OCI-LY3 (cell line): ENCODE measurements at regions not wholly inside any gene's neighbourhood (a gene's known extent, or its start where the extent isn't known, plus 50 kb on each side); places are given as distances from the start of the nearest gene placed in this dataset.

Experiments used
- H2AFZ ChIP-seq: fragments of 200-600, 300-600 bp; shearing (Covaris generic); 2 replicates; pipeline ENCODE4 v1.6.0; 2014; ENCODE audit warnings: antibody characterized with exemption, low read depth, low read length
- H3K27ac ChIP-seq: fragments of 200-600, 300-600 bp; sonication (generic); 2 replicates; pipeline ENCODE4 v1.5.1; 2014; ENCODE audit warnings: mild to moderate bottlenecking, low read length, moderate library complexity, mixed read lengths
- H3K27me3 ChIP-seq: fragments of 200-600, 300-600 bp; sonication (generic); 2 replicates; pipeline ENCODE4 v1.6.1; 2014; ENCODE audit warnings: low read depth, low read length, mixed read lengths
- H3K36me3 ChIP-seq: fragments of 200-600, 300-600 bp; sonication (generic); replicated peaks from 2 replicates; pipeline ENCODE3; 2014; ENCODE audit warnings: low read depth, low read length, mixed read lengths
- H3K4me1 ChIP-seq: fragments of 300-600, 200-600 bp; sonication (generic); 2 replicates; pipeline ENCODE4 v1.6.1; 2014; ENCODE audit warnings: low read length, mixed read lengths
- H3K4me2 ChIP-seq: fragments of 200-600, 300-600 bp; sonication (generic); 2 replicates; pipeline ENCODE4 v1.6.1; 2014; ENCODE audit warnings: low read length, mixed read lengths
- H3K4me3 ChIP-seq: fragments of 300-600, 200-600 bp; sonication (generic); 2 replicates; pipeline ENCODE4 v1.5.1; 2014; ENCODE audit warnings: antibody characterized with exemption, mild to moderate bottlenecking, low read length, moderate library complexity
- H3K79me2 ChIP-seq: fragments of 300-600, 200-600 bp; shearing (Covaris generic); 2 replicates; pipeline ENCODE4 v1.6.1; 2014; ENCODE audit warnings: mild to moderate bottlenecking, low read length, mixed read lengths
- H3K9ac ChIP-seq: fragments of 300-600, 200-600 bp; shearing (Covaris generic); 2 replicates; pipeline ENCODE4 v1.6.0; 2014; ENCODE audit warnings: mild to moderate bottlenecking, low read length, moderate library complexity
- H3K9me3 ChIP-seq: fragments of 200-600, 300-600 bp; shearing (Covaris generic); 2 replicates; pipeline ENCODE4 v1.6.1; 2014; ENCODE audit warnings: low read length, mixed read lengths; ENCODE audit not compliant: insufficient read depth
- H4K20me1 ChIP-seq: fragments of 200-600, 300-600 bp; sonication (generic); 2 replicates; pipeline ENCODE4 v1.6.1; 2016; ENCODE audit warnings: low read length, mixed read lengths; ENCODE audit not compliant: insufficient read depth
- CTCF ChIP-seq: fragments of 200-600, 300-600 bp; sonication (generic); IDR thresholded peaks from 2 replicates; pipeline ENCODE4 v1.5.1; 2014; ENCODE audit warnings: antibody characterized with exemption, low read length, low read depth
- EZH2phosphoT487 ChIP-seq: fragments of 200-600 bp; shearing (Covaris generic); IDR thresholded peaks from 2 replicates; pipeline ENCODE4 v1.6.1; 2018; ENCODE audit warnings: antibody characterized with exemption, mixed run types, low read depth

GRCh38 chr3:147680837-147681483 lies 271.8 kb downstream of the ZIC1 start:
- Histone ChIP-seq H3K4me2 (no peak overlapping the region), H3K4me1 (no peaks in the 10 kb centered on the region), H3K27me3 (no peaks in the 10 kb centered on the region), H4K20me1 (no peaks in the 10 kb centered on the region), H2AFZ (no peak overlapping the region), H3K9me3 (no peaks in the 10 kb centered on the region), H3K4me3 (no peak overlapping the region), H3K27ac (no peak overlapping the region), H3K9ac (no peak overlapping the region), H3K79me2 (no peaks in the 10 kb centered on the region), H3K36me3 (no peaks in the 10 kb centered on the region)
- TF ChIP-seq EZH2phosphoT487, result no peak
- no peak for TF ChIP-seq CTCF

- Histone ChIP-seq H3K9ac (no peak overlapping the region), H3K27me3 (no peaks in the 10 kb centered on the region), H3K27ac (no peak overlapping the region), H2AFZ (no peak overlapping the region), H3K4me2 (no peak overlapping the region), H3K36me3 (no peaks in the 10 kb centered on the region), H3K4me1 (0 out of 2 replicates have a peak, but pooled peaks cover 3% of the 10 kb centered on the region), H3K4me3 (no peak overlapping the region), H3K9me3 (no peaks in the 10 kb centered on the region), H3K79me2 (no peaks in the 10 kb centered on the region), H4K20me1 (no peaks in the 10 kb centered on the region)
- TF ChIP-seq EZH2phosphoT487 (no peak), CTCF (peak; percentile 19; the same call in 1 of the 2 replicates)
Measured at GRCh38 chr3:147688868-147689267, 279.7 kb downstream of the ZIC1 start.

- no peaks in the 10 kb centered on the region for H3K79me2 ChIP-seq
- no peaks in the 10 kb centered on the region for H3K36me3 ChIP-seq
- H3K4me3 ChIP-seq, result no peak overlapping the region
- no peaks in the 10 kb centered on the region for H4K20me1 ChIP-seq
- H2AFZ ChIP-seq, result no peak overlapping the region
- no peaks in the 10 kb centered on the region for H3K27me3 ChIP-seq
- H3K9ac ChIP-seq, result no peak overlapping the region
- no peak overlapping the region for H3K4me2 ChIP-seq
- TF ChIP-seq EZH2phosphoT487 (no peak), CTCF (no peak)
- no peaks in the 10 kb centered on the region for H3K4me1 ChIP-seq
- no peaks in the 10 kb centered on the region for H3K9me3 ChIP-seq
- H3K27ac ChIP-seq, result no peak overlapping the region
Measured at GRCh38 chr3:147699175-147699838, 290.1 kb downstream of the ZIC1 start.

- H2AFZ ChIP-seq, result 0 out of 2 replicates have a peak overlapping the region, but pooled peaks have one; percentile 8
- H3K4me3 ChIP-seq, result no peak overlapping the region
- no peaks in the 10 kb centered on the region for H3K36me3 ChIP-seq
- no peak for TF ChIP-seq CTCF
- no peak for TF ChIP-seq EZH2phosphoT487
- H3K4me1 ChIP-seq, result peaks cover 11% of the 10 kb centered on the region
- H3K27me3 ChIP-seq, result no peaks in the 10 kb centered on the region
- no peak overlapping the region for H3K9ac ChIP-seq
- no peaks in the 10 kb centered on the region for H3K79me2 ChIP-seq
- no peaks in the 10 kb centered on the region for H3K9me3 ChIP-seq
- no peaks in the 10 kb centered on the region for H4K20me1 ChIP-seq
- no peak overlapping the region for H3K27ac ChIP-seq
- H3K4me2 ChIP-seq, result no peak overlapping the region
Measured at GRCh38 chr3:147701195-147701594, 292.0 kb downstream of the ZIC1 start.
